Neutrophil (primary cell): ENCODE measurements at regions not wholly inside any gene's neighbourhood (a gene's known extent, or its start where the extent isn't known, plus 50 kb on each side); places are given as distances from the start of the nearest gene placed in this dataset.

Experiments used
- H3K27ac ChIP-seq: fragments of 200-600 bp; sonication (generic); 2 replicates; pipeline ENCODE4 v1.5.1; 2016; ENCODE audit warnings: mild to moderate bottlenecking, moderate library complexity
- H3K27me3 ChIP-seq: fragments of 200-600 bp; sonication (generic); 2 replicates; pipeline ENCODE4 v1.6.0; 2016; ENCODE audit warnings: mild to moderate bottlenecking
- H3K36me3 ChIP-seq: fragments of 200-600 bp; sonication (generic); 2 replicates; pipeline ENCODE4 v1.5.1; 2017
- H3K4me1 ChIP-seq, 2 experiments: fragments of 200-600 bp in 1 of 2; sonication (generic) in 1 of 2; 1 replicate in 1 of 2; 2 replicates in 1 of 2; pipeline versions ENCODE4 v1.5.1 to v1.6.1; 2013 to 2016; ENCODE audit warnings: low read depth in 1 of 2, low read length in 1 of 2, mild to moderate bottlenecking in 1 of 2, moderate library complexity in 1 of 2; ENCODE audit not compliant: control insufficient read depth in 1 of 2, insufficient read depth in 1 of 2
- H3K4me3 ChIP-seq, 2 experiments: fragments of 200-600 bp in 1 of 2; sonication (generic) in 1 of 2; 1 replicate in 1 of 2; 2 replicates in 1 of 2; pipeline ENCODE4 v1.5.1; 2013 to 2016; ENCODE audit warnings: low read depth in 1 of 2, low read length in 1 of 2, mild to moderate bottlenecking in 1 of 2, moderate library complexity in 1 of 2
- H3K9me3 ChIP-seq: fragments of 200-600 bp; sonication (generic); 2 replicates; pipeline ENCODE4 v1.5.1; 2016
- TF ChIP-seq, protein P1 (sequence below): fragments of 200-600 bp; sonication (generic); IDR thresholded peaks from 2 replicates; pipeline ENCODE4 v1.5.1; 2016; ENCODE audit warnings: antibody characterized with exemption

- no peaks in the 10 kb centered on the region for H3K27me3 ChIP-seq
- H3K4me1 ChIP-seq = no peaks in the 10 kb centered on the region
- no peaks in the 10 kb centered on the region for H3K36me3 ChIP-seq
- H3K27ac ChIP-seq = no peak overlapping the region
- H3K4me3 ChIP-seq = no peak overlapping the region
- no peaks in the 10 kb centered on the region for H3K9me3 ChIP-seq
- TF ChIP-seq, protein P1, sequence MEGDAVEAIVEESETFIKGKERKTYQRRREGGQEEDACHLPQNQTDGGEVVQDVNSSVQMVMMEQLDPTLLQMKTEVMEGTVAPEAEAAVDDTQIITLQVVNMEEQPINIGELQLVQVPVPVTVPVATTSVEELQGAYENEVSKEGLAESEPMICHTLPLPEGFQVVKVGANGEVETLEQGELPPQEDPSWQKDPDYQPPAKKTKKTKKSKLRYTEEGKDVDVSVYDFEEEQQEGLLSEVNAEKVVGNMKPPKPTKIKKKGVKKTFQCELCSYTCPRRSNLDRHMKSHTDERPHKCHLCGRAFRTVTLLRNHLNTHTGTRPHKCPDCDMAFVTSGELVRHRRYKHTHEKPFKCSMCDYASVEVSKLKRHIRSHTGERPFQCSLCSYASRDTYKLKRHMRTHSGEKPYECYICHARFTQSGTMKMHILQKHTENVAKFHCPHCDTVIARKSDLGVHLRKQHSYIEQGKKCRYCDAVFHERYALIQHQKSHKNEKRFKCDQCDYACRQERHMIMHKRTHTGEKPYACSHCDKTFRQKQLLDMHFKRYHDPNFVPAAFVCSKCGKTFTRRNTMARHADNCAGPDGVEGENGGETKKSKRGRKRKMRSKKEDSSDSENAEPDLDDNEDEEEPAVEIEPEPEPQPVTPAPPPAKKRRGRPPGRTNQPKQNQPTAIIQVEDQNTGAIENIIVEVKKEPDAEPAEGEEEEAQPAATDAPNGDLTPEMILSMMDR = no peak
These were observed 181.6 kb upstream of the KLHL29 start for GRCh38 chr2:23203383-23203782.

- H3K27ac ChIP-seq = no peak overlapping the region
These were observed 180.2 kb upstream of the KLHL29 start for GRCh38 chr2:23204685-23205242.

DNA sequence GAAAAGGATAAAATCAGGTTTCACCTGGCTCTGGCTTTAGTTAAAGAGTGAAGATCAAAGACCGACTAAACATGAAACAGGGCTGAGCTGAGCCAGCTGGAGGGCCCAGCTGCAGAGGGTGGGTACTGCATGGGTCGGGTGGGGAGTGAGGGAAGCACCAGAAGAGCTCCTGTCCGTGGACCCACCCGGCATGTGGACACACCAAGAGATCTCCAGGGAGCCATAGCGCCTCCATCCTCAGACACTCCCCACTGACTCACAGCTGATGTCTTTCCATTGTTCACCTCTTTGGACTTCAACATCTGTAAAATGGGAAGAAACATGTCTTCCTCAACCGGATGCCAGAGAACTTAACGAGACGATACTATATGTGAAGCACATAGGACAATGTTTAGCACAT lies 178.3 kb upstream of the KLHL29 start:
- TF ChIP-seq, protein P1 = no peak
- no peaks in the 10 kb centered on the region for H3K27me3 ChIP-seq
- H3K27ac ChIP-seq = no peak overlapping the region
- H3K36me3 ChIP-seq = no peaks in the 10 kb centered on the region
- no peak overlapping the region for H3K4me3 ChIP-seq
- H3K4me1 ChIP-seq = no peaks in the 10 kb centered on the region
- H3K9me3 ChIP-seq = no peaks in the 10 kb centered on the region

More at GRCh38 chr2:23204685-23205242, 180.2 kb upstream of the KLHL29 start:
- no peaks in the 10 kb centered on the region for H3K36me3 ChIP-seq
- H3K4me1 ChIP-seq = no peaks in the 10 kb centered on the region
- H3K4me3 ChIP-seq = no peak overlapping the region
- H3K9me3 ChIP-seq = no peaks in the 10 kb centered on the region
- H3K27me3 ChIP-seq = no peaks in the 10 kb centered on the region
- TF ChIP-seq, protein P1 = no peak

DNA sequence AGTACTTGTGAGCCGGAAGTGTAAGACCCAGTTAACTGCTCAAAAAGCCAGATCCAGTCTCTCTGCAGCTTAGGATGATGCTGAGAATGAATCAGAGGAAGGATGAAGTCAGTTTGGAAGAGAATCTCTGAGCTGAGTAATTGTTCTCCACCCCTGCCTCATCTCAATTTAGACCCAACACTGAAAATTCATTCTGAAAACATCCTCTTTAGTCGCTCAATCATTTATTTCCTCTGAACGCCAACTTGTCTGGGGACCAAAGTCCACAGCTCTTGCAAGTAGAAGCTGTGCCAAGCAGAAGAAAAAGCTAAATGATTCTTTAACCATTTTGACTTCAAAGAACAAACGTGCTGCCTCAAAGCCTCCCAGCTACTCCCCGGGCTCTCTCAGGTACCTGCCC lies 177.1 kb upstream of the KLHL29 start:
- Histone ChIP-seq H3K9me3 (no peaks in the 10 kb centered on the region), H3K27ac (no peak overlapping the region), H3K27me3 (no peaks in the 10 kb centered on the region), H3K4me1 (no peaks in the 10 kb centered on the region), H3K36me3 (no peaks in the 10 kb centered on the region), H3K4me3 (no peak overlapping the region)
- TF ChIP-seq, protein P1 = no peak

DNA sequence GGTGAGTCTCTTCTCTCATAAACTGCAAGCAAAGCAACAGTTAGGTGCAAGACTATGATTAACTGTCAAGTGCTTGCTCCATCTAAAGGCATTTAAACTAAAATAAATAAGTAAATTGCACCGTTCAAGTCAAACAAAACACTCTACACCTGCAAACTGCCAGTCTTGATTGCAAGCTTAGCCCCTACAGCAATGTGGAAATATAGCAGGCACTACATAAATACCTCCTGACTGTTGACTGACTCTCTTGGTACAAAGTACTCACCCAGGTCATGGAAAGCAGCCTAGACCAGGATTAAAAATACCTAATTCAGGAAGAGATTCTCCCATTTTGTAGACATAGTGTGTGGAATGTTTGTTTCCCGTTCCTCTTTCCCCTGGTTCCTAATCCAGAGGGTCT lies 176.6 kb upstream of the KLHL29 start:
- no peaks in the 10 kb centered on the region for H3K27me3 ChIP-seq

More for the DNA sequence above, 176.6 kb upstream of the KLHL29 start:
- no peak overlapping the region for H3K4me3 ChIP-seq
- H3K4me1 ChIP-seq = no peaks in the 10 kb centered on the region
- no peaks in the 10 kb centered on the region for H3K36me3 ChIP-seq
- H3K9me3 ChIP-seq = no peaks in the 10 kb centered on the region
- no peak overlapping the region for H3K27ac ChIP-seq
- TF ChIP-seq, protein P1 = no peak
